KMS-11 (cell line): ENCODE measurements at regions not wholly inside any gene's neighbourhood (a gene's known extent, or its start where the extent isn't known, plus 50 kb on each side); places are given as distances from the start of the nearest gene placed in this dataset.

Experiments used
- H2AFZ ChIP-seq: fragments of 200-600 bp; sonication (generic); 2 replicates; pipeline ENCODE4 v1.6.1; 2016; ENCODE audit warnings: antibody characterized with exemption, mixed run types, low read depth
- H3K27ac ChIP-seq: fragments of 200-600 bp; sonication (generic); 2 replicates; pipeline ENCODE4 v1.6.1; 2016; ENCODE audit warnings: mild to moderate bottlenecking, mixed run types
- H3K27me3 ChIP-seq: fragments of 200-600 bp; sonication (generic); 2 replicates; pipeline ENCODE4 v1.6.1; 2017; ENCODE audit warnings: mild to moderate bottlenecking, low read depth, mixed run types, moderate library complexity; ENCODE audit not compliant: insufficient read depth
- H3K36me3 ChIP-seq: fragments of 200-600 bp; sonication (generic); 2 replicates; pipeline ENCODE4 v1.6.1; 2017; ENCODE audit warnings: mild to moderate bottlenecking, mixed run types; ENCODE audit not compliant: insufficient read depth
- H3K4me1 ChIP-seq: fragments of 200-600 bp; sonication (generic); 2 replicates; pipeline ENCODE4 v1.6.1; 2016; ENCODE audit warnings: mild to moderate bottlenecking, low read depth, mixed run types; ENCODE audit not compliant: poor library complexity, severe bottlenecking
- H3K4me2 ChIP-seq: fragments of 200-600 bp; sonication (generic); 2 replicates; pipeline ENCODE4 v1.7.0; 2016; ENCODE audit warnings: mild to moderate bottlenecking, mixed run types
- H3K4me3 ChIP-seq: fragments of 200-600 bp; sonication (generic); IDR thresholded peaks from 2 replicates; pipeline ENCODE4 v1.6.1; 2017; ENCODE audit warnings: low read depth, low read length, mixed read lengths; ENCODE audit not compliant: insufficient read depth
- H3K79me2 ChIP-seq: fragments of 200-600 bp; sonication (generic); 2 replicates; pipeline ENCODE4 v1.6.1; 2016; ENCODE audit warnings: low read depth, mixed run types; ENCODE audit not compliant: insufficient read depth
- H3K9ac ChIP-seq: fragments of 200-600 bp; sonication (generic); 2 replicates; pipeline ENCODE4 v1.6.1; 2016; ENCODE audit warnings: mild to moderate bottlenecking, mixed run types
- H4K20me1 ChIP-seq: fragments of 200-600 bp; sonication (generic); 2 replicates; pipeline ENCODE4 v1.6.1; 2016; ENCODE audit warnings: mild to moderate bottlenecking, mixed run types; ENCODE audit not compliant: insufficient read depth
- TF ChIP-seq, protein P1 (sequence below): fragments of 200-600 bp; sonication (generic); conservative IDR thresholded peaks from 2 replicates; pipeline ENCODE4 v1.6.1; 2017; ENCODE audit warnings: low read depth, mild to moderate bottlenecking, antibody characterized with exemption, low read length, moderate library complexity, mixed read lengths

GRCh38 chr3:145752576-145752975 is 408.4 kb downstream of the PLOD2 start:
- H3K36me3 ChIP-seq: no peaks in the 10 kb centered on the region
- TF ChIP-seq, protein P1, sequence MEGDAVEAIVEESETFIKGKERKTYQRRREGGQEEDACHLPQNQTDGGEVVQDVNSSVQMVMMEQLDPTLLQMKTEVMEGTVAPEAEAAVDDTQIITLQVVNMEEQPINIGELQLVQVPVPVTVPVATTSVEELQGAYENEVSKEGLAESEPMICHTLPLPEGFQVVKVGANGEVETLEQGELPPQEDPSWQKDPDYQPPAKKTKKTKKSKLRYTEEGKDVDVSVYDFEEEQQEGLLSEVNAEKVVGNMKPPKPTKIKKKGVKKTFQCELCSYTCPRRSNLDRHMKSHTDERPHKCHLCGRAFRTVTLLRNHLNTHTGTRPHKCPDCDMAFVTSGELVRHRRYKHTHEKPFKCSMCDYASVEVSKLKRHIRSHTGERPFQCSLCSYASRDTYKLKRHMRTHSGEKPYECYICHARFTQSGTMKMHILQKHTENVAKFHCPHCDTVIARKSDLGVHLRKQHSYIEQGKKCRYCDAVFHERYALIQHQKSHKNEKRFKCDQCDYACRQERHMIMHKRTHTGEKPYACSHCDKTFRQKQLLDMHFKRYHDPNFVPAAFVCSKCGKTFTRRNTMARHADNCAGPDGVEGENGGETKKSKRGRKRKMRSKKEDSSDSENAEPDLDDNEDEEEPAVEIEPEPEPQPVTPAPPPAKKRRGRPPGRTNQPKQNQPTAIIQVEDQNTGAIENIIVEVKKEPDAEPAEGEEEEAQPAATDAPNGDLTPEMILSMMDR: no peak
- H3K4me1 ChIP-seq: no peaks in the 10 kb centered on the region
- no peak overlapping the region for H2AFZ ChIP-seq
- H3K27me3 ChIP-seq: no peaks in the 10 kb centered on the region
- H3K79me2 ChIP-seq: no peaks in the 10 kb centered on the region
- no peak overlapping the region for H3K4me2 ChIP-seq
- H3K9ac ChIP-seq: no peak overlapping the region
- no peak overlapping the region for H3K4me3 ChIP-seq
- no peaks in the 10 kb centered on the region for H4K20me1 ChIP-seq
- no peak overlapping the region for H3K27ac ChIP-seq

DNA sequence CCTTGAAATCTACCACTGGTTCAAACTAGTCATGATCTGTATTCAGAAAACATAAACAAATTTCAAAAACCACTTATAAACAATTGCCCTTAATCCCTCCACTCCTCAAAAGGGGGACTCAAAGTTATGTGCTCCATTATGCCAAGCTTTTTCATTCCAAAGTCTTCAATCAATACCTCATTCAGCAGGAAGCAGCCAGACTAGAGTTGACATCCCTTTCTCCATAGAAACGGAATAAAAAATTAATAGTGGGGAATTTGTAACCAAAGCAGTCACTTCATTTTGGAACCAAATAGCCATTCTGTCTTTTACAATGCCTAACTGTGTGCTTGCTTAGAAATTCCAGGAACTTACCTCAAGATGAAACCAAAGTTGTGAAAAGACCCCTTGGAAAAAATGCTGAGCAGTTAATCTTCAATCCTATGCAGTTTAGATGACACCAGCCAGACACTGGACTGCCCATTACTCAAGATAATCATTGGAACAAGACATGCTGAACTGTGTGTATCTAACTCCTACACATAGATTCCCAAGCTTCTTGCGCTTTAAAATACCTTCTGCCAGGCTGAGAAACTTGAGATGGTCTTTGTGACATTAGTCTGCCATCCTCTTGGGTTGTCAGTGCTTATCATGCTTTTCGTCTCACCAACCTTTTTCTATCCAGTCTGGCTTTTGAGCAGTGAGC is 406.2 kb downstream of the PLOD2 start:
- Histone ChIP-seq H2AFZ (no peak overlapping the region), H3K36me3 (no peaks in the 10 kb centered on the region), H3K79me2 (no peaks in the 10 kb centered on the region), H3K27ac (no peak overlapping the region), H4K20me1 (no peaks in the 10 kb centered on the region), H3K4me2 (no peak overlapping the region), H3K9ac (no peak overlapping the region), H3K4me1 (no peaks in the 10 kb centered on the region), H3K27me3 (no peaks in the 10 kb centered on the region), H3K4me3 (no peak overlapping the region)
- TF ChIP-seq, protein P1: no peak

DNA sequence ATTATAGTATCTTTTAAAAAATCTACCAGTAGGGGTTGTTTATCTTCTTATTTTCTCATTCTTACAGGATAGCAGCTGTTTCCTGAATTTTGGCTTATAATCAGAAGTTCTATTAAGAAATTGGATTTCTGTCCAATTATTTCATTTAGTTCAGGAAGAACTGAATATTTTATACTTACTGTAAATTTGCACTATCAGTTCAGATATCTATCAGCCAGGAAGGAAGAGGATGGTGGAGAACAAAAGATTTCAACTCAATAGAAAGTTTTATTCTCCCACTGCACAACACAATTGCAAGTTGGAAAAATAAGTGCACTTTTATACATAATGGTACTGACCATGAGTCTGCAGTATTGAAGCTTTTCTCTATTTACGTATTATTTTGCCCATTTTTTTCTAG is 400.9 kb downstream of the PLOD2 start:
- Histone ChIP-seq H3K9ac (no peak overlapping the region), H3K79me2 (no peaks in the 10 kb centered on the region), H3K36me3 (no peaks in the 10 kb centered on the region), H3K4me1 (no peaks in the 10 kb centered on the region), H3K27me3 (no peaks in the 10 kb centered on the region), H3K4me3 (no peak overlapping the region), H3K4me2 (no peak overlapping the region), H4K20me1 (no peaks in the 10 kb centered on the region), H3K27ac (no peak overlapping the region), H2AFZ (no peak overlapping the region)
- TF ChIP-seq, protein P1: no peak

GRCh38 chr3:145767909-145768308 is 393.1 kb downstream of the PLOD2 start:
- Histone ChIP-seq H3K79me2 (no peaks in the 10 kb centered on the region), H4K20me1 (no peaks in the 10 kb centered on the region), H3K9ac (no peak overlapping the region), H3K4me1 (no peaks in the 10 kb centered on the region), H3K36me3 (no peaks in the 10 kb centered on the region), H3K27me3 (no peaks in the 10 kb centered on the region), H3K27ac (no peak overlapping the region), H3K4me3 (no peak overlapping the region), H2AFZ (no peak overlapping the region), H3K4me2 (no peak overlapping the region)
- TF ChIP-seq, protein P1: peak; percentile 61
